Spleen (tissue), 11 donors: ENCODE measurements at regions not wholly inside any gene's neighbourhood (a gene's known extent, or its start where the extent isn't known, plus 50 kb on each side); places are given as distances from the start of the nearest gene placed in this dataset.

Experiments used
- DNase-seq: peaks from one replicate; pipeline ENCODE4 v3.0.0-alpha.2; 2020
- H3K27ac ChIP-seq, 8 donors: fragments of 200-600 bp; sonication (generic) in 7 of 8; 1 replicate in 4 of 8; 2 replicates in 4 of 8; pipeline versions ENCODE4 v1.5.0 to v1.8.0; 2016 to 2021; ENCODE audit warnings: inconsistent platforms in 4 of 8, mild to moderate bottlenecking in 4 of 8, moderate library complexity in 1 of 8
- H3K27me3 ChIP-seq, 7 donors: fragments of 200-600 bp; sonication (generic) in 6 of 7; replicated peaks in 1 of 7; 1 replicate in 4 of 7; 2 replicates in 3 of 7; pipeline versions ENCODE4 v1.5.0 to v1.8.0; 2016 to 2021; ENCODE audit warnings: inconsistent platforms in 3 of 7, mild to moderate bottlenecking in 1 of 7
- H3K36me3 ChIP-seq, 6 donors: fragments of 200-600 bp; sonication (generic) in 5 of 6; 1 replicate in 4 of 6; 2 replicates in 2 of 6; pipeline versions ENCODE4 v1.5.0 to v1.8.0; 2016 to 2021; ENCODE audit warnings: inconsistent platforms in 2 of 6
- H3K4me1 ChIP-seq, 6 donors: fragments of 200-600 bp; sonication (generic) in 5 of 6; 1 replicate in 3 of 6; 2 replicates in 3 of 6; pipeline versions ENCODE4 v1.5.0 to v1.8.0; 2016 to 2021; ENCODE audit warnings: inconsistent platforms in 3 of 6
- H3K4me3 ChIP-seq, 8 donors: fragments of 200-600 bp; sonication (generic) in 7 of 8; 1 replicate in 4 of 8; 2 replicates in 4 of 8; pipeline versions ENCODE4 v1.5.0 to v1.8.0; 2016 to 2021; ENCODE audit warnings: inconsistent platforms in 4 of 8, mild to moderate bottlenecking in 4 of 8, moderate library complexity in 2 of 8
- H3K9me3 ChIP-seq, 8 donors: fragments of 200-600 bp; sonication (generic) in 7 of 8; 1 replicate in 4 of 8; 2 replicates in 4 of 8; pipeline versions ENCODE4 v1.5.0 to v1.8.0; 2016 to 2021; ENCODE audit warnings: inconsistent platforms in 4 of 8
- CTCF ChIP-seq, 11 experiments: fragments of 200-600 bp in 7 of 11; fragments of 450-650 bp in 4 of 11; sonication (generic) in 4 of 11; IDR thresholded peaks in 8 of 11; conservative IDR thresholded peaks in 3 of 11; 1 replicate in 7 of 11; 2 replicates in 4 of 11; pipeline versions ENCODE4 v1.4.0 to v1.8.0; 2016 to 2021; ENCODE audit warnings: antibody characterized with exemption in 11 of 11, inconsistent platforms in 4 of 11, mild to moderate bottlenecking in 1 of 11
- POLR2A ChIP-seq, 3 donors: fragments of 450-650 bp; IDR thresholded peaks; one replicate each; pipeline ENCODE4 v1.5.1; 2017; ENCODE audit warnings: antibody characterized with exemption in 3 of 3, mild to moderate bottlenecking in 1 of 3
- POLR2AphosphoS5 ChIP-seq, 3 donors: sonication (generic); formaldehyde crosslinking; IDR thresholded peaks; one replicate each; pipeline ENCODE4 v1.5.1; 2017; ENCODE audit warnings: antibody characterized with exemption in 3 of 3
- WGBS, 5 donors: extraction: QIAGEN DNeasy Blood & Tissue Kit in 3 of 5; methylation state at CpG; one replicate each; pipeline versions ENCODE4 v1.1.5 to v1.1.7; 2013 to 2018; 5-methylcytosine and 5-hydroxymethylcytosine counted together
- intact Hi-C: fragments of 100-400 bp; cut with DNase I; formaldehyde crosslinking; loops from one replicate; pipeline ENCODE4 v1.15.0; 2023; ENCODE audit warnings: low total_unique reads
- donor health status: healthy with polysubstance abuse.
- donor health status: DM: no; HTN: no; CAD: no; lungs with moderate emphysema.
- donor health status: DM: no; HTN: no; CAD: no.
- donor health status: Bipolar disorder and iron deficiency.
- donor health status: healthy.
- donor health status: DM: no; HTN: no; CAD: no.
- donor health status: DM: yes; HTN: yes; CAD: no.

GRCh38 chr22:27643907-27644306 is 157.6 kb downstream of the MN1 start:
- Histone ChIP-seq H3K4me3 (no peak overlapping the region), H3K27ac (no peak overlapping the region), H3K27me3 (peaks cover 0 to 28% (median 0%) of the 10 kb centered on the region in 7 donors), H3K36me3 (no peaks in the 10 kb centered on the region), H3K9me3 (no peaks in the 10 kb centered on the region), H3K4me1 (no peaks in the 10 kb centered on the region)
- DNase-seq, result no peak
- 92 to 96% (median 93%) methylated on average over 13 of the region's 13 CpGs for whole genome bisulfite sequencing, 5 donors
- no peak for TF ChIP-seq POLR2AphosphoS5 (IDR thresholded peaks at IDR 0.05)
- no peak for TF ChIP-seq POLR2A (IDR thresholded peaks at IDR 0.05)
- no peak for TF ChIP-seq CTCF (IDR thresholded peaks at IDR 0.05 in 8 of 11, conservative IDR thresholded peaks at IDR 0.05 in 3 of 11)
- intact Hi-C loops, result no loop called here

GRCh38 chr22:27644566-27644965 is 157.0 kb downstream of the MN1 start:
- DNase-seq, result no peak

DNA sequence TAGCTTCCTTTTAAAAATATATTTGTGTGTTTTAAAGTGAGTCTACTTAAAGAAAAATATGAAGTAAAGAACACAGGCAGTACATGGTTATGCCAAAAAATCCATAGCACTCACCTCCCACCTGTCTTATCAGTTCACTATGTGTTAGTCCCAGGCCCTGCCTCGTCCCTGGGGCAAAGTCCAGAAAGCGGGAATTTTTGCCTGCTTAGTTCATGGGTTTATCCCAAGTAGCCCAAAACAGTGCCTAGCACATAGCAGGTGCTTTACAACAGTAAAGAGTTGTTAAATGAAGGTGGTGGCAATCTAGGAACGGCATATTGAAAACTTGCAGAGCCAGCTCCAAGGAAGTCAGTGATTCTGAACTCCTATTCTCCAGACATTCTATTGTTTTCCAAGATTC is 154.0 kb downstream of the MN1 start:
- intact Hi-C loops, result no loop called here
- no peak for TF ChIP-seq POLR2A (IDR thresholded peaks at IDR 0.05)
- TF ChIP-seq CTCF (IDR thresholded peaks at IDR 0.05 in 8 of 11, conservative IDR thresholded peaks at IDR 0.05 in 3 of 11), result no peak
- TF ChIP-seq POLR2AphosphoS5 (IDR thresholded peaks at IDR 0.05), result no peak
- 71 to 98% (median 82%) methylated on average over 3 of the region's 3 CpGs for WGBS, 5 donors
- Histone ChIP-seq H3K27me3 (peaks cover 0 to 14% (median 0%) of the 10 kb centered on the region in 7 donors), H3K9me3 (no peaks in the 10 kb centered on the region), H3K4me3 (no peak overlapping the region), H3K4me1 (no peaks in the 10 kb centered on the region), H3K36me3 (no peaks in the 10 kb centered on the region), H3K27ac (no peak overlapping the region)
- peak; percentile 17 for DNase-seq

More at GRCh38 chr22:27644566-27644965, 157.0 kb downstream of the MN1 start:
- H3K9me3 ChIP-seq, result no peaks in the 10 kb centered on the region
- 74 to 83% (median 79%) methylated on average over 7 of the region's 7 CpGs for WGBS, 5 donors
- H3K4me3 ChIP-seq, result no peak overlapping the region
- H3K36me3 ChIP-seq, result no peaks in the 10 kb centered on the region
- H3K27me3 ChIP-seq, result peaks cover 0 to 28% (median 0%) of the 10 kb centered on the region in 7 donors
- no peak for TF ChIP-seq POLR2AphosphoS5 (IDR thresholded peaks at IDR 0.05)
- no peak for TF ChIP-seq CTCF (IDR thresholded peaks at IDR 0.05 in 8 of 11, conservative IDR thresholded peaks at IDR 0.05 in 3 of 11)
- no peak for TF ChIP-seq POLR2A (IDR thresholded peaks at IDR 0.05)
- H3K27ac ChIP-seq, result no peak overlapping the region
- no peaks in the 10 kb centered on the region for H3K4me1 ChIP-seq
- intact Hi-C loops, result no loop called here

DNA sequence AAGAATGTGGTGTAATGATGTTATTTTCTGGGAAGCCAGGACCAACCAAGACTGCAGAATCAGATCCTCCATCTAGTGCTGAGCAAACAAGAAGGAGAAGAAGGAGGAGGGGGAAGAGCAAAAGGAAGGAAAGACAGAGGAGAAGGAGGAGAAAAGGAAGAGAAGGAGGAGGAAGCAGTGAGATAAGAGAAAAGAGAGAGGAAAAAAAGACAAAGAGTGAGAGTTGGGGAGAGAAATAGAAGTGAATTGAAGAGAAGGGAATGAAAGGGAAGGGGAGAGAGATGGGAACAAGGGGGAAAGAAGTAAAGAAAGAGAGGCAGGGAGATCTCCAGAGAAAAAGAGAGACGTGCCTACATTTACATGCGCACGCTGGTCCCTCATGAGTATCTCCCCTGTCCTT is 153.5 kb downstream of the MN1 start:
- Histone ChIP-seq H3K36me3 (no peaks in the 10 kb centered on the region), H3K4me1 (no peaks in the 10 kb centered on the region), H3K27ac (no peak overlapping the region), H3K9me3 (no peaks in the 10 kb centered on the region), H3K27me3 (peaks cover 0 to 14% (median 0%) of the 10 kb centered on the region in 7 donors), H3K4me3 (no peak overlapping the region)
- TF ChIP-seq POLR2A (IDR thresholded peaks at IDR 0.05) (no peak), POLR2AphosphoS5 (IDR thresholded peaks at IDR 0.05) (no peak), CTCF (IDR thresholded peaks at IDR 0.05 in 8 of 11, conservative IDR thresholded peaks at IDR 0.05 in 3 of 11) (no peak)
- 84 to 96% (median 93%) methylated on average over 3 of the region's 3 CpGs for WGBS, 5 donors
- intact Hi-C loops, result no loop called here
- no peak for DNase-seq
